ENCODE measurements at regions not wholly inside any gene's neighbourhood (a gene's known extent, or its start where the extent isn't known, plus 50 kb on each side); places are given as distances from the start of the nearest gene placed in this dataset.

GRCh38 chr11:10923882-10924281 is 66.0 kb upstream of the ZBED5 start:
- no peak for DNase-seq

- no peak for DNase-seq
Observed at GRCh38 chr11:10922892-10923291, 65.0 kb upstream of the ZBED5 start.

GRCh38 chr11:10920875-10921274 is 63.0 kb upstream of the ZBED5 start:
- DNase-seq, result no peak

- DNase-seq, result no peak
Observed at GRCh38 chr11:10920205-10920604, 62.4 kb upstream of the ZBED5 start.

- peak in 1 of 5 experiments; percentile 38 for DNase-seq
Observed at GRCh38 chr11:10918698-10919097, 60.8 kb upstream of the ZBED5 start.

GRCh38 chr11:10918275-10918674 is 60.4 kb upstream of the ZBED5 start:
- no peak for DNase-seq

GRCh38 chr11:10917802-10918201 is 59.9 kb upstream of the ZBED5 start:
- no peak for DNase-seq

GRCh38 chr11:10916665-10917064 is 58.8 kb upstream of the ZBED5 start:
- peak in 1 of 5 experiments; percentile 10 for DNase-seq

GRCh38 chr11:10914050-10914449 is 56.2 kb upstream of the ZBED5 start:
- no peak for DNase-seq

GRCh38 chr11:10913075-10913474 is 55.2 kb upstream of the ZBED5 start:
- no peak for DNase-seq

GRCh38 chr11:10911907-10912306 is 54.1 kb upstream of the ZBED5 start:
- no peak for DNase-seq

- DNase-seq, result no peak
Observed at GRCh38 chr11:10909141-10909883, 51.5 kb upstream of the ZBED5 start.

- DNase-seq, result no peak
Observed at GRCh38 chr11:10908215-10908951, 50.5 kb upstream of the ZBED5 start.

Data from T-helper 2 cell (primary cell).